ENCODE measurements at regions not wholly inside any gene's neighbourhood (a gene's known extent, or its start where the extent isn't known, plus 50 kb on each side); places are given as distances from the start of the nearest gene placed in this dataset.

DNA sequence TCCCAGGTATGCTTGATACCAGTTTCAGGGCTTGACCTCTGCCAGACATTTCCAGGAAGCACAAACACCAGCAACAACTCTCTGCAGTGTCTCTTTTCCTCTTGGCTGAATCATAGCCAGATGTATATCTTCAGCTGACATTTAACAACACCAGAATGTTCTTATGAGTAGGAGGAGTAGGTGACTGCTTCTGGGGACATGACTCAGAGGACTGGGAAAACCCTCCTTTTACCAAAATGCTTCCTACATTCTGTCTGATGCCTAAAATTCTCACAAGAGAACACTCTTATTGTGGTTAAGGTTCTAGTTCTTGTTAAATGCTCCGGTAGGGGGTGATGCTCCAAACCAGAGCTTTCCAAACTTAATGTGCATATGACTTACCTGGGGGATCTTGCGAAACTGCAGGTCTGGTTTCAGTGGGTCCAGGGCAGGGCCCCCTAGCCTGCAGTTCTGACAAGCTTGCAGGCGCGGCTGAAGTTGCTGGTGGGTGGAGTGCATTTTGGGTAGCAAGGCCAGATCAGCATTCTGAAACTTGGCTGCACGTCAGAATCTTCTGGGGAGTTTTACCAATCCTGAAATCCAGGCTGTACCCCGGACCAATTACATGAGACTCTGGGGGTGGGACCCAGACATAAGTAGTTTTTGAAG is 329.3 kb upstream of the RPS6KA3 start:
- DNase-seq, result no peak

DNA sequence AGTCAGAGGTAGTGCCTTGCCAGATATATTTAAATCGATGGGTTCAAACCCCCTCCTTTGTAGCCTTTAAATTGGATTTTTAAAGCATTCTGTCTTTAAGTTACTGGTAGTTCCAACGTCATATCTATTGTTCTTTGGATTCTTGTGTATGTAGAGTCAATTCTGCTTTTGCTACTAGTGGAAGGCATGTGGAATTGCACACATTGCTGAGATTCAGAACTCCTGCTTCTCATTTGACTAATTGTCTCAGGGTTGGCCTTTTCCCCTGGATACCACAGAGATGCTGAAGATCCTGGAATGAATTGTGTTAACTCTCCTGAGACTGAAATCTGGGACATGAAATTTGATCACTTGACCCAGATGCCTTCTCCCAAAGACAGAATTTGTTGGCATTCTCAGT is 328.3 kb upstream of the RPS6KA3 start:
- no peak for DNase-seq

- no peak for DNase-seq
Measured at GRCh38 chrX:20593836-20594235, 327.1 kb upstream of the RPS6KA3 start.

GRCh38 chrX:20593402-20593801 is 326.7 kb upstream of the RPS6KA3 start:
- no peak for DNase-seq

GRCh38 chrX:20591246-20591645 is 324.5 kb upstream of the RPS6KA3 start:
- DNase-seq, result no peak

- DNase-seq, result no peak
Measured at GRCh38 chrX:20585782-20586181, 319.1 kb upstream of the RPS6KA3 start.

- no peak for DNase-seq
Measured at GRCh38 chrX:20571611-20572010, 304.9 kb upstream of the RPS6KA3 start.

DNA sequence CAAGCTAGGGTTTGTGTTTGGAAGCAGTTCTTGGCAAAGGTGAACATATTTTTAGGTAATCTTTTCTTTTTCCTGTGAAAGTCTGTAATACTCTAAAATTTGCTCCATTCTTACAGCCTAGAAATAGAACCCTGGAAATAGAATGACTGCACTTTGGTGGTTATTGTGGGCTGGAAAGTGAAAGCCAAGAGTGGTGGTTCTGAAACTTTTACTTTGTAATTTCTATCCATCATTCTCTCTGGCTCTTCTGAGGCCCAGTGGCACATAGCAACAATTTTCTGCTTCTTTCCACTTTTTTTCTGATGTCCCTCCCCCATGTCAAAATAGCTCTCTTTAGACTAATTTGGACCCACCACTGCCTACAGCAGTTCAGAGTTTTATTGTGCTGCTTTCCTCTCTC is 300.4 kb upstream of the RPS6KA3 start:
- no peak for DNase-seq

DNA sequence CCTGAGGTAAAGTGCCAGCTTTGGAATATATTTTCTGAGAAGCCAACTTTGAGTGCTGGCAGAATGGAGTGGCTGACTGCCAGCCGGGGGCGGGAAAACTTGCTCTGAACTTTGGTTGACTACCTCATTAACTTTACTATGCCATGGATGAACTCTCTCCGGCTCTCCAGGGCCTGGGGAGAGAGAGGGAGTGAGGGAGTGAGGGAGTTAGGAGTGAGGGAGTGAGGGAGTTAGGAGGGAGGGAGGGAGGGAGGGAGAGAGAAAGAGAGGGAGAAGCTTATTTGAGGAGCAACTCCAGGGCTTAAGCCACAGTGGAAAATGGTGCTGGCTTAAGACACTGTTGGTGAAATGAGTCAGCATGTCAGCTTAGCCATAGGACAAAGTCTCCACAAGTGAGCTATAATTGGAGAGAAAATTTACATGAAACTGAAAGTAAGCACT is 280.9 kb upstream of the RPS6KA3 start:
- no peak for DNase-seq

GRCh38 chrX:20545538-20545937 is 278.8 kb upstream of the RPS6KA3 start:
- no peak for DNase-seq

- DNase-seq, result no peak
Measured at GRCh38 chrX:20542072-20542471, 275.4 kb upstream of the RPS6KA3 start.

- no peak for DNase-seq
Measured at GRCh38 chrX:20538974-20539373, 272.3 kb upstream of the RPS6KA3 start.

- DNase-seq, result no peak
Measured at GRCh38 chrX:20531667-20532066, 265.0 kb upstream of the RPS6KA3 start.

GRCh38 chrX:20530406-20530921 is 263.8 kb upstream of the RPS6KA3 start:
- DNase-seq, result peak; percentile 18

DNA sequence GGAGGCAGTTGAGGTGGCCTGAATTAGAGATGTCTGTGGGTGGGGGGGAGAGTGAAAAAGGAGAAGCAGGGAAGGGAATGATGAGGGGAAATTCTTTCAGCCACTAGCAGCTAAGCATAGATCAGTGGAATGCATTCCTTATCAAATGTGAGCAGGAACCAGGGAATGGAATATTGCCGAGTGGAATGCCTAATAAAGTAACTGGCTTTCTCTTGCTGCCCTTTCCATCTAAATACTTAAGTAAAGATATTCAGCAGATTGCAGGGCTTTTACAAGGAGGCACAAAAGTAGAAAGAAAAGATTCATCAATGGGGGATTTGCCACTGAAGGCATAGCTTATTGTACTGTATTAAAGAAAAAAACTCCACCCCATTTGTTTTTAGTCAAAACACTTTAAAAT is 263.0 kb upstream of the RPS6KA3 start:
- DNase-seq, result no peak

GRCh38 chrX:20529301-20529700 is 262.6 kb upstream of the RPS6KA3 start:
- no peak for DNase-seq

- DNase-seq, result peak; percentile 69
Measured at GRCh38 chrX:20527558-20528011, 260.9 kb upstream of the RPS6KA3 start.

DNA sequence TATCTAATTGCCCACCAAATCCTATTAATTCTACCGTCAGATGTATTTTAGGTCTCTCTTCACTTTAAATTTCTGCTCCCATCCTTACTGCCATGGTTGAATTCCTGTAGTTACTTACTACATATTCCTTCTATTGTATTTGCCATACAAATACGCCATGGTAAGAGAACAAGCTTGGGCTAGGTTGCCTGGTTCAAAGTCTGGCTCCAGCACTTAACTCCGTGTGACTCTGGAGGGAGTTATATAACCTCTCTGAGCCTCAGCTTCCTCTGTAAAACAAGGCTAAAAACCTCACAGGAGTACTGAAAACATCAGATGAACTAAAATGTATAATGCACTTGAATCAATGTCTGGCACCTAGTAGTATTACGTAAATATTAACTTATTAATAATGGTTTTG is 260.3 kb upstream of the RPS6KA3 start:
- DNase-seq, result no peak

DNA sequence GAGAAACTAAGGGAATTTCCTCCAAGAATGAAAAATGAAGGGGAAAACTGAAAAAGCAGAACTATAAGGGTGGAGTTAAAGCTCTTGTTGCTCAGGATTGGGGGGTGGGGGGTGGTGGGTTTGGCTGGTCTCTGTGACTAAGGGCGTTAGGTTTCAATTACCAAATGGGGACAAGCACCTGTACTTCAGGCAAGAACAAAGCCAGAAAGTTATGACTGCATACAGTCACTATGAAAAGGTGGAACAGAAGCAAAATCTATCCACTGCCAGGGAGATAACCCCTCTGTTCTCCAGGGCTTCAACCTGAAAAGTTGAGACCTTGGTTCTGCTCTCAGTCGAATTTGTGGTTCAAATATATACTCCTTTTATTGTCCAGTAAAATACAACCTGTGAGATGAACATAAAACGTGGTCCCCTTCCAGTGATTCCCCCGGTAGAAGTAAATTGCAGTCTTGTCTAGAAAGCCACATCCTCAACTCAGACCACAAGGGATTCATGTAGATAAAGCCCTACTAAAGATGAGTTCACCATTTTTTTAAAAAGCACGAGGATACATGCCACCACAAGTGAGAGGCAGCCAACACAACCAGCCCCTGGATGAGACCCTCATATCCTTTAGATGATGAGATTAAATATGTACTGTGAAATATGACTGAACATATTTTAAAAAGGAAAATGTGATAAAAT is 257.1 kb upstream of the RPS6KA3 start:
- no peak for DNase-seq

- no peak for DNase-seq
Measured at GRCh38 chrX:20522420-20522819, 255.7 kb upstream of the RPS6KA3 start.

GRCh38 chrX:20521222-20521621 is 254.5 kb upstream of the RPS6KA3 start:
- no peak for DNase-seq

DNA sequence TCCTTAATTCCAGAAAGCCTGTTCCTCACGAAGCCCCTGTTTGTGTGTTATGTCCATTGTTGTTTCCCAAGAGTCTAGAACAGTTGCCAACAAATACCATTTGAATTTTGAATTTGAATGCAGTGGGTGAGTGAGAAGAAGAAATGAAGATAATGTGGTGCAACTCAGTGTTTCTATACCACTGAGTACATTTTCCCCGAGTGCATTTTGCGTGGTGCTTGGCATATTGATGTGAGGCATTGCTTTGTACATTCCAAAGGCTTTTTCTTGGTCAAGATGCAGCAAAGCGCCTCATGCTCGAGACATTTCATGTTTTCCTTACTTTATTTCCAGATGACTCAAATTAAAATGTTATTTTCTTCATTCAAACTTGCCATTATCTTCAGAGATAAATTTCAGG is 253.1 kb upstream of the RPS6KA3 start:
- DNase-seq, result no peak

GRCh38 chrX:20519146-20519545 is 252.4 kb upstream of the RPS6KA3 start:
- DNase-seq, result no peak

DNA sequence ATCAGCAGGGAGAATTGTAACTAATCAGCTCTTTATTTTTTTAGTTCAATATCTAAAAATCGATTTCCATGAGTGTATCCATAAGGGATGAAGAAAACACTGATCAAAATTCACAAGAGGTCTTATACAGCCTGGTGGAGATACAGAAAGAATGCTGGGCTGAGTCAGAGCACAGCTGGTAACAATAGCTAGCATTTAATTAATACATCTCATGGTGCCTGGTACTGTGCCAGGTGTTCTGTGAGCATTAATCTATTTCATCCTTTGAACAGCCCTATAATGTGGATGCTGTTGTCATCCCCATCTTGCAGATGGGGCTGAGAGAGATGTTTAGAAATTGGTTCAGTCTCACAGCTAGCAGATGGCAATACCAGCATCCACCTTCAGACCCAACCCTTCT is 250.9 kb upstream of the RPS6KA3 start:
- DNase-seq, result no peak
